ENCODE measurements at regions not wholly inside any gene's neighbourhood (a gene's known extent, or its start where the extent isn't known, plus 50 kb on each side); places are given as distances from the start of the nearest gene placed in this dataset.

DNA sequence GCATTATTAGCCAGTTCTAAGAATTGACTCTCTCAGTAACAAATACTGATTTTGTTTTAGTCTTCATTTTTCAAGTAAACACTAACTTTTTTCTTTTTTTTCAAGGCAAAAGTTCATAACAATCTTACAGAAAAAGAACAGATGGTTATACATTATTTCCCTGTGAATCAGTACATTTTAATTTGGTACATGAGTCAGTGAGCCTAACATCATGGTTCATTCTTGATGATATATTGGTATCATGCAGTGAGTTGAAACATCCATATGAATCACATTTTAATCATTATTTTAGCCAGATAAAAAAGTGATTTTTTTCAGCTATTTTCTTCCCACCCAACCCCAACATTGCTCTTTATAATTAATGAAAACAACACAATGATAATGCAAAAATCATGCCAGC lies 184.3 kb upstream of the TACR3 start:
- TF ChIP-seq, protein P1, sequence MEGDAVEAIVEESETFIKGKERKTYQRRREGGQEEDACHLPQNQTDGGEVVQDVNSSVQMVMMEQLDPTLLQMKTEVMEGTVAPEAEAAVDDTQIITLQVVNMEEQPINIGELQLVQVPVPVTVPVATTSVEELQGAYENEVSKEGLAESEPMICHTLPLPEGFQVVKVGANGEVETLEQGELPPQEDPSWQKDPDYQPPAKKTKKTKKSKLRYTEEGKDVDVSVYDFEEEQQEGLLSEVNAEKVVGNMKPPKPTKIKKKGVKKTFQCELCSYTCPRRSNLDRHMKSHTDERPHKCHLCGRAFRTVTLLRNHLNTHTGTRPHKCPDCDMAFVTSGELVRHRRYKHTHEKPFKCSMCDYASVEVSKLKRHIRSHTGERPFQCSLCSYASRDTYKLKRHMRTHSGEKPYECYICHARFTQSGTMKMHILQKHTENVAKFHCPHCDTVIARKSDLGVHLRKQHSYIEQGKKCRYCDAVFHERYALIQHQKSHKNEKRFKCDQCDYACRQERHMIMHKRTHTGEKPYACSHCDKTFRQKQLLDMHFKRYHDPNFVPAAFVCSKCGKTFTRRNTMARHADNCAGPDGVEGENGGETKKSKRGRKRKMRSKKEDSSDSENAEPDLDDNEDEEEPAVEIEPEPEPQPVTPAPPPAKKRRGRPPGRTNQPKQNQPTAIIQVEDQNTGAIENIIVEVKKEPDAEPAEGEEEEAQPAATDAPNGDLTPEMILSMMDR (optimal IDR thresholded peaks at IDR 0.05 in 1 of 3, IDR thresholded peaks at IDR 0.05 in 1 of 3, conservative IDR thresholded peaks at IDR 0.05 in 1 of 3; ENCODE audit: extremely low read depth in 1 of 3, insufficient read depth in 2 of 3, low read length in 3 of 3): no peak
- no peak for TF ChIP-seq EZH2 (IDR thresholded peaks at IDR 0.05; ENCODE audit: low read length)
